IMR-90 (cell line): ENCODE measurements at regions not wholly inside any gene's neighbourhood (a gene's known extent, or its start where the extent isn't known, plus 50 kb on each side); places are given as distances from the start of the nearest gene placed in this dataset.

Source experiments
- ATAC-seq: fragments of 200-7000 bp; cut with Tn5 transposase; 2 replicates; pipeline ENCODE4 v1.9.1; 2020; ENCODE audit warnings: low read depth, mild to moderate bottlenecking, moderate library complexity
- BruUV-seq: library from RNA; stranded (reverse); fragments of 400-500 nt; replicated peaks from 2 replicates; lab custom pipeline; 2021; lab: Mats Ljungman, UMichigan
- CTCF ChIA-PET: fragments of 300-600 bp; formaldehyde crosslinking; extraction: SDS; loops from one replicate; lab custom pipeline; 2021; ENCODE audit warnings: antibody characterized with exemption; lab: Yijun Ruan, JAX
- POLR2A ChIA-PET: fragments of 300-600 bp; sonication (Branson Sonifier 250); formaldehyde crosslinking; loops from one replicate; lab custom pipeline; 2022; ENCODE audit warnings: antibody characterized with exemption; ENCODE audit not compliant: unreplicated experiment; lab: Charles Lee
- DNase-seq: peaks from one replicate; pipeline ENCODE4 v3.0.0; 2013
- H2AFZ ChIP-seq: replicated peaks from 2 replicates; pipeline ENCODE3; 2013; ENCODE audit warnings: low read length, mild to moderate bottlenecking; ENCODE audit not compliant: poor library complexity
- H2AK5ac ChIP-seq: 2 replicates; pipeline ENCODE4 v1.6.1; 2013; ENCODE audit warnings: low read depth, low read length, inconsistent platforms
- H2AK9ac ChIP-seq: replicated peaks from 2 replicates; pipeline ENCODE3; 2013; ENCODE audit warnings: mild to moderate bottlenecking, low read depth, low read length, moderate library complexity; ENCODE audit not compliant: poor library complexity
- H2BK120ac ChIP-seq: 2 replicates; pipeline ENCODE4 v1.6.1; 2013; ENCODE audit warnings: low read depth, low read length, inconsistent platforms
- H2BK15ac ChIP-seq: 3 replicates; pipeline ENCODE4 v1.6.1; 2013; ENCODE audit warnings: low read depth, low read length, inconsistent platforms
- H2BK20ac ChIP-seq: 2 replicates; pipeline ENCODE4 v1.6.1; 2013; ENCODE audit warnings: low read depth, mild to moderate bottlenecking, inconsistent platforms, low read length, moderate library complexity
- H2BK5ac ChIP-seq: 2 replicates; pipeline ENCODE4 v1.6.1; 2013; ENCODE audit warnings: mild to moderate bottlenecking, low read depth, low read length, inconsistent platforms; ENCODE audit not compliant: poor library complexity, severe bottlenecking
- H3K14ac ChIP-seq: replicated peaks from 2 replicates; pipeline ENCODE4 v1.6.1; 2013; ENCODE audit warnings: low read depth, low read length, inconsistent platforms
- H3K18ac ChIP-seq: 2 replicates; pipeline ENCODE4 v1.6.1; 2013; ENCODE audit warnings: low read depth, low read length, control low read depth
- H3K23ac ChIP-seq: 2 replicates; pipeline ENCODE4 v1.6.1; 2013; ENCODE audit warnings: low read depth, low read length, inconsistent platforms
- H3K27ac ChIP-seq: 2 replicates; pipeline ENCODE4 v1.5.1; 2013; ENCODE audit warnings: mild to moderate bottlenecking, control low read depth, low read length; ENCODE audit not compliant: insufficient read depth
- H3K27me3 ChIP-seq: 2 replicates; pipeline ENCODE4 v1.6.1; 2013; ENCODE audit warnings: low read length; ENCODE audit not compliant: control insufficient read depth, insufficient read depth
- H3K36me3 ChIP-seq: 2 replicates; pipeline ENCODE4 v1.6.1; 2013; ENCODE audit warnings: low read length, mixed read lengths; ENCODE audit not compliant: control insufficient read depth, insufficient read depth
- H3K4ac ChIP-seq: 2 replicates; pipeline ENCODE4 v1.6.1; 2013; ENCODE audit warnings: low read depth, low read length, inconsistent platforms
- H3K4me1 ChIP-seq: 2 replicates; pipeline ENCODE4 v1.6.1; 2013; ENCODE audit warnings: low read length, mixed read lengths; ENCODE audit not compliant: control insufficient read depth, insufficient read depth
- H3K4me2 ChIP-seq: 2 replicates; pipeline ENCODE4 v1.6.1; 2013; ENCODE audit warnings: low read depth, mild to moderate bottlenecking, control low read depth, low read length, moderate library complexity
- H3K4me3 ChIP-seq: 2 replicates; pipeline ENCODE4 v1.5.1; 2013; ENCODE audit warnings: low read depth, mild to moderate bottlenecking, control low read depth, low read length, moderate library complexity; ENCODE audit not compliant: insufficient read depth
- H3K56ac ChIP-seq: 2 replicates; pipeline ENCODE4 v1.6.1; 2013; ENCODE audit warnings: low read length, inconsistent platforms; ENCODE audit not compliant: insufficient read depth; ENCODE audit errors: extremely low read depth
- H3K79me1 ChIP-seq, 2 experiments: 2 replicates each; pipeline ENCODE4 v1.6.1; 2013; ENCODE audit warnings: low read length in 2 of 2, inconsistent platforms in 1 of 2, low read depth in 1 of 2
- H3K9ac ChIP-seq: 2 replicates; pipeline ENCODE4 v1.6.1; 2013; ENCODE audit warnings: low read depth, low read length, control low read depth
- H3K9me1 ChIP-seq: 2 replicates; pipeline ENCODE4 v1.6.1; 2013; ENCODE audit warnings: low read length, inconsistent platforms; ENCODE audit not compliant: insufficient read depth
- H3K9me3 ChIP-seq: 2 replicates; pipeline ENCODE4 v1.6.1; 2013; ENCODE audit warnings: low read length; ENCODE audit not compliant: control insufficient read depth, insufficient read depth
- H4K20me1 ChIP-seq: 2 replicates; pipeline ENCODE4 v1.6.1; 2013; ENCODE audit warnings: low read length, inconsistent platforms; ENCODE audit not compliant: insufficient read depth
- H4K5ac ChIP-seq: 2 replicates; pipeline ENCODE4 v1.6.1; 2013; ENCODE audit warnings: mild to moderate bottlenecking, low read depth, low read length, control low read depth
- H4K8ac ChIP-seq, 2 experiments: 2 replicates each; pipeline ENCODE4 v1.6.1; 2013; ENCODE audit warnings: low read depth in 2 of 2, low read length in 2 of 2, control low read depth in 1 of 2, inconsistent platforms in 1 of 2
- H4K91ac ChIP-seq: 2 replicates; pipeline ENCODE4 v1.6.1; 2013; ENCODE audit warnings: low read depth, low read length, inconsistent platforms; ENCODE audit not compliant: insufficient read depth
- POLR2A ChIP-seq: IDR thresholded peaks from 2 replicates; pipeline ENCODE4 v1.6.1; 2012; ENCODE audit warnings: mild to moderate bottlenecking, low read depth, low read length
- dilution Hi-C: fragments of 300-500 bp; cut with HindIII; formaldehyde crosslinking; loops from one replicate; pipeline ENCODE4 v1.14.3; 2018; ENCODE audit warnings: low sequenced_read_pairs; ENCODE audit not compliant: unreplicated experiment
- in situ Hi-C: fragments of 300-500 bp; cut with MboI; formaldehyde crosslinking; loops from 3 replicates; pipeline ENCODE4 v1.14.3; 2019; ENCODE audit warnings: low sequenced_read_pairs, inconsistent platforms, mixed read lengths
- intact Hi-C: fragments of 100-400 bp; cut with micrococcal nuclease; formaldehyde crosslinking; loops from 2 replicates; pipeline ENCODE4 v1.10.0; 2022

GRCh38 chr18:29883114-29883513 is 1159.4 kb downstream of the DSC3 start:
- ATAC-seq, result no peak
- Histone ChIP-seq H2AK9ac (no peak overlapping the region), H2BK15ac (no peak overlapping the region), H4K20me1 (no peaks in the 10 kb centered on the region), H3K4me2 (no peak overlapping the region), H3K14ac (no peak overlapping the region), H3K23ac (no peak overlapping the region), H3K79me1 (no peaks in the 10 kb centered on the region), H3K4me3 (no peak overlapping the region), H4K5ac (no peak overlapping the region), H2BK120ac (no peak overlapping the region), H2BK5ac (no peak overlapping the region), H3K36me3 (no peaks in the 10 kb centered on the region), H3K9me1 (no peaks in the 10 kb centered on the region), H4K91ac (no peak overlapping the region), H2BK20ac (no peak overlapping the region), H2AK5ac (no peak overlapping the region), H3K18ac (no peak overlapping the region), H2AFZ (no peak overlapping the region), H3K4me1 (no peaks in the 10 kb centered on the region), H4K8ac (no peak overlapping the region), H3K9ac (no peak overlapping the region), H3K9me3 (no peaks in the 10 kb centered on the region), H3K27ac (no peak overlapping the region), H3K56ac (no peak overlapping the region), H3K27me3 (no peaks in the 10 kb centered on the region), H3K4ac (no peak overlapping the region)
- CTCF ChIA-PET, result no interaction called here
- in situ Hi-C loops (no loop called here), dilution Hi-C loops (no loop called here), intact Hi-C loops (no loop called here)
- no TSS peak for BruUV-seq
- DNase-seq, result no peak
- POLR2A ChIA-PET, result no interaction called here
- TF ChIP-seq POLR2A, result no peak
